PFSK-1 (cell line): ENCODE measurements at regions not wholly inside any gene's neighbourhood (a gene's known extent, or its start where the extent isn't known, plus 50 kb on each side); places are given as distances from the start of the nearest gene placed in this dataset.

Source experiments
- FOXP2 ChIP-seq: optimal IDR thresholded peaks from 2 replicates; pipeline ENCODE3; 2011; ENCODE audit warnings: borderline replicate concordance, control low read depth, inconsistent platforms; ENCODE audit not compliant: insufficient read depth; ENCODE audit errors: extremely low read length, extremely low read depth
- POLR2AphosphoS5 ChIP-seq: IDR thresholded peaks from 2 replicates; pipeline ENCODE4 v1.6.1; 2012; ENCODE audit warnings: low read depth, mild to moderate bottlenecking, control low read depth, low read length, moderate library complexity
- SIN3A ChIP-seq: IDR thresholded peaks from 2 replicates; pipeline ENCODE4 v1.6.1; 2012; ENCODE audit warnings: mild to moderate bottlenecking, low read length, moderate library complexity, borderline replicate concordance; ENCODE audit not compliant: insufficient read depth
- TAF1 ChIP-seq: IDR thresholded peaks from 2 replicates; pipeline ENCODE4 v1.6.1; 2012; ENCODE audit warnings: low read length, control low read depth, borderline replicate concordance; ENCODE audit not compliant: insufficient read depth
- TF ChIP-seq, protein P1 (sequence below), 2 experiments: IDR thresholded peaks; 2 replicates each; pipeline versions ENCODE4 v1.6.1 to v1.8.0; 2011 to 2012; ENCODE audit warnings: low read depth in 2 of 2, low read length in 2 of 2, control low read depth in 1 of 2, inconsistent platforms in 1 of 2, mild to moderate bottlenecking in 1 of 2, moderate library complexity in 1 of 2; ENCODE audit not compliant: insufficient read depth in 1 of 2

DNA sequence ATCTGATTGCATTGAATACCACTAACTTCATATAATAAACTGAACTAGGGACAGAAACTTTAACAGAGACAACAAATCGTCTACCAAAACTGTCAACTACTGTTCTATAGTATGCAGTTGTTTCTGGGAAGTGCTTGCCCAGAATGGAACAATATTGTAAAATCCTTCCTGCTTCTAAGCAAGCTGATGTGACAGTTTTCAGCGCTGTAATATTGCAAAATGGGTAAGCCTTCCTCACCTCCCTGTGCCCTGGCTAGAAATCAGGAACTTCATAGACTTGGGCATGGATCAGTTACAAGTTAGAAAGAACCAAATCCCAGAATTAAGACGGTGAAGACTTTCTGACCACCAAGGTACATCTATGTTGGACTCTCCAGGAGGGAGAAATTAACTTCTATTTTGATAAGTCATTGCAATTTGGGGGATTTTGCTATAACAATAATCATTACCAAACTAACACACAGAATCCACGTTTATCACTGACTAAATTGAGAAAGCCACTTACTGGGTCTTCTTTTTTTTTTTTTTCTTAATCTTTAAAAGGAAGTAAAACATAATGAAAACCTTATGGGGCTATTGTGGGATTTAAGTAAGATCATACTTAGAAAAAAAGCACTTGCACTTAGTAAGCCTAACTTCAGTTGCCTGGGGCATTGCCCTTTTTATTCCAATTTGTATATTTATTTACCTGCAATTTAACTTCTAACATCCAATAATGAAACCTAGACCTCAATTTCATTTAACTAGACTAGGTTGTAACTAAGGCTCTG lies 261.5 kb downstream of the TRIB2 start:
- TF ChIP-seq SIN3A (no peak), TAF1 (no peak), FOXP2 (no peak), POLR2AphosphoS5 (no peak)
- TF ChIP-seq, protein P1, sequence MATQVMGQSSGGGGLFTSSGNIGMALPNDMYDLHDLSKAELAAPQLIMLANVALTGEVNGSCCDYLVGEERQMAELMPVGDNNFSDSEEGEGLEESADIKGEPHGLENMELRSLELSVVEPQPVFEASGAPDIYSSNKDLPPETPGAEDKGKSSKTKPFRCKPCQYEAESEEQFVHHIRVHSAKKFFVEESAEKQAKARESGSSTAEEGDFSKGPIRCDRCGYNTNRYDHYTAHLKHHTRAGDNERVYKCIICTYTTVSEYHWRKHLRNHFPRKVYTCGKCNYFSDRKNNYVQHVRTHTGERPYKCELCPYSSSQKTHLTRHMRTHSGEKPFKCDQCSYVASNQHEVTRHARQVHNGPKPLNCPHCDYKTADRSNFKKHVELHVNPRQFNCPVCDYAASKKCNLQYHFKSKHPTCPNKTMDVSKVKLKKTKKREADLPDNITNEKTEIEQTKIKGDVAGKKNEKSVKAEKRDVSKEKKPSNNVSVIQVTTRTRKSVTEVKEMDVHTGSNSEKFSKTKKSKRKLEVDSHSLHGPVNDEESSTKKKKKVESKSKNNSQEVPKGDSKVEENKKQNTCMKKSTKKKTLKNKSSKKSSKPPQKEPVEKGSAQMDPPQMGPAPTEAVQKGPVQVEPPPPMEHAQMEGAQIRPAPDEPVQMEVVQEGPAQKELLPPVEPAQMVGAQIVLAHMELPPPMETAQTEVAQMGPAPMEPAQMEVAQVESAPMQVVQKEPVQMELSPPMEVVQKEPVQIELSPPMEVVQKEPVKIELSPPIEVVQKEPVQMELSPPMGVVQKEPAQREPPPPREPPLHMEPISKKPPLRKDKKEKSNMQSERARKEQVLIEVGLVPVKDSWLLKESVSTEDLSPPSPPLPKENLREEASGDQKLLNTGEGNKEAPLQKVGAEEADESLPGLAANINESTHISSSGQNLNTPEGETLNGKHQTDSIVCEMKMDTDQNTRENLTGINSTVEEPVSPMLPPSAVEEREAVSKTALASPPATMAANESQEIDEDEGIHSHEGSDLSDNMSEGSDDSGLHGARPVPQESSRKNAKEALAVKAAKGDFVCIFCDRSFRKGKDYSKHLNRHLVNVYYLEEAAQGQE (IDR thresholded peaks at IDR 0.05; ENCODE audit: insufficient read depth in 1 of 2, low read depth in 2 of 2, low read length in 2 of 2): no peak

DNA sequence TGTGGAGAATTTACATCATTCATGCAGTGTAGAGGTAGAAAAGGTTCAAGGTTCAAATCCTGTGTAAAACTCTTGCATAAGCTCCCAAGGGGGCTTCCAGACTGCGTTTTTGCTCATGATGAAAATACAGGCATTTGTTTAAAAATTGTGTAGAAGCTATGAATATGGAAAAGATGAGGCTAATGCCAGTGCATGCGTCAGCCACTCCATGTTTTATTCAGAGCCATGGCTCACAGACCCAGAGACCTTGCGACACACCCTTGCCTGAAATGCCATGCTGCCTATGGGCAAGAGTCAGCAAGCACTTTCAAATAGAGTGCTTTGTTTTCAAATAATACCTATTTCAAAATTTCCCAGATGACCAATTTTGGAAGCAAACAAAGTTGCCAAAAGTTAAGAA lies 262.3 kb downstream of the TRIB2 start:
- no peak for TF ChIP-seq TAF1
- no peak for TF ChIP-seq FOXP2
- TF ChIP-seq, protein P1 (IDR thresholded peaks at IDR 0.05; ENCODE audit: insufficient read depth in 1 of 2, low read depth in 2 of 2, low read length in 2 of 2): no peak
- TF ChIP-seq POLR2AphosphoS5: no peak
- no peak for TF ChIP-seq SIN3A

DNA sequence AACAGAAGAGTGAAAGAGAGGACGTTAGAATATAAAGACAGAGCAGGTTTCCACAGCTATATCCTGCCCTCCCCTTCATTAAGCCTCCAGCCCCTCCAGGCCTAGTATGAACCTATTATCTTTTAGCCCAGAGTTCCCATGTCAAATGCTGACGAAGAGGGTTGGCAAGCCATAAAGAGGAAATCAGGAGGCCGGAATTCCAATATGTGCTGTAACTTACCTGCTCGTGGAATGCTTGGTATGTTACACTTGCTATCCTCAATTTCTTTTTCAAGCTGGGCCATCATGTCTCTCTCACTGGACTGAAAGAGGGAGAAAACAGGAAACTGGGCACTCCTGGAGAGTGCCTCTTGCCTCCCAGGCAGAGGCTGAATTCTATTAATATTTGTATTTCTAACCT lies 264.1 kb downstream of the TRIB2 start:
- TF ChIP-seq FOXP2: no peak
- TF ChIP-seq SIN3A: no peak

DNA sequence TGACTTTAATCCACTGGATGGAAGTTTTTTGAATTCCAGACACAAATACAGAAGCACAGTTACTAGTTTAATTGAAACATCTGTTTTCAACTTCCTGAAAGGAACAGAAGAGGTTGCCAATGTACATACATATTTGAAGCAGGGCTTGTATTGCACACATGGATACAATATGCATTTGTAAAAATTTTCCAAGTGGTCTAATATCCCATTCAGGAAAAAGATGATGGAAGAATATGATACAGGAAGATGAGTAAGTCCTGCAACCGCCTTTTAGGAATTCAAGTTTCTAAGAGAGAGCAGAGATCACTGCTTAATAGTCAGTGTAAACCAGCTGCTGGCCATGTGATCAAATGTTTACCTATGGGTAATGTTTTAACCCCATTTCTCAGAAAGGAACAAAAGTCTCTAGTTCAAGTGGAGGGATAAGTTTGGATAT lies 265.4 kb downstream of the TRIB2 start:
- TF ChIP-seq, protein P1 (IDR thresholded peaks at IDR 0.05; ENCODE audit: insufficient read depth in 1 of 2, low read depth in 2 of 2, low read length in 2 of 2): no peak
- TF ChIP-seq FOXP2 (no peak), POLR2AphosphoS5 (peak; percentile 56; the same call in 1 of the 2 replicates), TAF1 (no peak), SIN3A (peak; percentile 58; the same call in 1 of the 2 replicates)

DNA sequence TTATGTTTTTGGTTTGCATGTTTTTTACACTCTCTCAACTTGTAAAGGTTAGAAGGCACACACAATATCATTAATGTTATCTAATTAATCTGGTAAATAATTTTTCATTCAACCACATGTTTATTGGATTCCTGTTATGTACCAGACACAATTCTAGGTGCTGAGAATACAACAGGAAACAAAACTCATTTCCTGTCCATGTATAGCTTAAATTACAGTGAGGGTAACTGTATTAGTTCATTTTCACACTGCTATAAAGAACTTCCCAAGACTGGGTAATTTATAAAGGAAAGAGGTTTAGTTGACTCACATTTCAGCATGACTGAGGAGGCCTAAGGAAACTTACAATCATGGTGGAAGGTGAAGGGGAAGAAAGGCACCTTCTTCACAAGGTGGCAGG lies 270.5 kb downstream of the TRIB2 start:
- TF ChIP-seq, protein P1 (IDR thresholded peaks at IDR 0.05; ENCODE audit: insufficient read depth in 1 of 2, low read depth in 2 of 2, low read length in 2 of 2): no peak
- no peak for TF ChIP-seq FOXP2
- no peak for TF ChIP-seq TAF1
- TF ChIP-seq SIN3A: no peak
- no peak for TF ChIP-seq POLR2AphosphoS5
